ENCODE measurements at regions not wholly inside any gene's neighbourhood (a gene's known extent, or its start where the extent isn't known, plus 50 kb on each side); places are given as distances from the start of the nearest gene placed in this dataset.

- Histone ChIP-seq H3K27ac (no peak overlapping the region), H3K27me3 (ENCODE audit: insufficient read depth, low read depth) (no peaks in the 10 kb centered on the region), H3K4me2 (no peak overlapping the region), H3K79me2 (ENCODE audit: insufficient read depth, low read depth) (no peaks in the 10 kb centered on the region), H2AFZ (ENCODE audit: low read depth) (no peak overlapping the region), H3K4me3 (IDR thresholded peaks at IDR 0.05; ENCODE audit: insufficient read depth, low read depth, low read length) (no peak overlapping the region), H3K4me1 (ENCODE audit: low read depth, poor library complexity, severe bottlenecking) (peaks cover 25% of the 10 kb centered on the region), H3K9ac (no peak overlapping the region), H4K20me1 (ENCODE audit: insufficient read depth) (no peaks in the 10 kb centered on the region), H3K36me3 (ENCODE audit: insufficient read depth) (no peaks in the 10 kb centered on the region)
- no peak for TF ChIP-seq CTCF (conservative IDR thresholded peaks at IDR 0.05; ENCODE audit: low read depth, low read length)
Measured at GRCh38 chr9:129463477-129463876, 157.4 kb downstream of the C9orf50 start.

GRCh38 chr9:129462360-129462759 lies 158.5 kb downstream of the C9orf50 start:
- Histone ChIP-seq H3K4me2 (no peak overlapping the region), H3K36me3 (ENCODE audit: insufficient read depth) (no peaks in the 10 kb centered on the region), H3K27ac (no peak overlapping the region), H2AFZ (ENCODE audit: low read depth) (no peak overlapping the region), H3K4me3 (IDR thresholded peaks at IDR 0.05; ENCODE audit: insufficient read depth, low read depth, low read length) (no peak overlapping the region), H3K79me2 (ENCODE audit: insufficient read depth, low read depth) (no peaks in the 10 kb centered on the region), H3K27me3 (ENCODE audit: insufficient read depth, low read depth) (no peaks in the 10 kb centered on the region), H3K9ac (no peak overlapping the region), H3K4me1 (ENCODE audit: low read depth, poor library complexity, severe bottlenecking) (peaks cover 36% of the 10 kb centered on the region), H4K20me1 (ENCODE audit: insufficient read depth) (no peaks in the 10 kb centered on the region)
- TF ChIP-seq CTCF (conservative IDR thresholded peaks at IDR 0.05; ENCODE audit: low read depth, low read length), result no peak

GRCh38 chr9:129460323-129461261 lies 160.3 kb downstream of the C9orf50 start:
- Histone ChIP-seq H3K4me2 (peak overlapping the region; percentile 71), H3K79me2 (ENCODE audit: insufficient read depth, low read depth) (no peaks in the 10 kb centered on the region), H3K27me3 (ENCODE audit: insufficient read depth, low read depth) (no peaks in the 10 kb centered on the region), H3K27ac (peak overlapping the region; percentile 90), H3K4me1 (ENCODE audit: low read depth, poor library complexity, severe bottlenecking) (peaks cover 45% of the 10 kb centered on the region), H2AFZ (ENCODE audit: low read depth) (peak overlapping the region; percentile 24; the same call in 1 of the 2 replicates), H3K9ac (peak overlapping the region; percentile 84), H3K36me3 (ENCODE audit: insufficient read depth) (no peaks in the 10 kb centered on the region), H3K4me3 (IDR thresholded peaks at IDR 0.05; ENCODE audit: insufficient read depth, low read depth, low read length) (no peak overlapping the region), H4K20me1 (ENCODE audit: insufficient read depth) (no peaks in the 10 kb centered on the region)
- no peak for TF ChIP-seq CTCF (conservative IDR thresholded peaks at IDR 0.05; ENCODE audit: low read depth, low read length)

- H2AFZ ChIP-seq (ENCODE audit: low read depth), result peak overlapping the region; percentile 24; the same call in 1 of the 2 replicates
- peak overlapping the region; percentile 90 for H3K27ac ChIP-seq
- no peaks in the 10 kb centered on the region for H4K20me1 ChIP-seq (ENCODE audit: insufficient read depth)
- no peaks in the 10 kb centered on the region for H3K27me3 ChIP-seq (ENCODE audit: insufficient read depth, low read depth)
- no peaks in the 10 kb centered on the region for H3K79me2 ChIP-seq (ENCODE audit: insufficient read depth, low read depth)
- H3K9ac ChIP-seq, result peak overlapping the region; percentile 49; the same call in 1 of the 2 replicates
- H3K4me1 ChIP-seq (ENCODE audit: low read depth, poor library complexity, severe bottlenecking), result peaks cover 45% of the 10 kb centered on the region
- no peaks in the 10 kb centered on the region for H3K36me3 ChIP-seq (ENCODE audit: insufficient read depth)
- no peak overlapping the region for H3K4me3 ChIP-seq (IDR thresholded peaks at IDR 0.05; ENCODE audit: insufficient read depth, low read depth, low read length)
- no peak for TF ChIP-seq CTCF (conservative IDR thresholded peaks at IDR 0.05; ENCODE audit: low read depth, low read length)
- H3K4me2 ChIP-seq, result peak overlapping the region; percentile 47
Measured at GRCh38 chr9:129459547-129460322, 161.2 kb downstream of the C9orf50 start.
